Stimulated activated naive CD4-positive, alpha-beta T cell (primary cell): ENCODE measurements at regions not wholly inside any gene's neighbourhood (a gene's known extent, or its start where the extent isn't known, plus 50 kb on each side); places are given as distances from the start of the nearest gene placed in this dataset.
"Not testable (repeated sequence)": the region's sequence is repeated elsewhere in the genome, so short reads cannot be mapped to it uniquely, and the experiment has no call there.

Source experiments
- DNase-seq, 6 experiments: peaks; one replicate each; lab custom pipeline; 2025; lab: John Stamatoyannopoulos, UW

GRCh38 chr1:100597061-100597741, 59.3 kb downstream of the GPR88 start:
- no peak for DNase-seq

- no peak for DNase-seq
Measured at GRCh38 chr1:100597784-100598183, 59.8 kb downstream of the GPR88 start.

- DNase-seq, result not testable (repeated sequence)
Measured at GRCh38 chr1:100600377-100600776, 62.4 kb downstream of the GPR88 start.

DNA sequence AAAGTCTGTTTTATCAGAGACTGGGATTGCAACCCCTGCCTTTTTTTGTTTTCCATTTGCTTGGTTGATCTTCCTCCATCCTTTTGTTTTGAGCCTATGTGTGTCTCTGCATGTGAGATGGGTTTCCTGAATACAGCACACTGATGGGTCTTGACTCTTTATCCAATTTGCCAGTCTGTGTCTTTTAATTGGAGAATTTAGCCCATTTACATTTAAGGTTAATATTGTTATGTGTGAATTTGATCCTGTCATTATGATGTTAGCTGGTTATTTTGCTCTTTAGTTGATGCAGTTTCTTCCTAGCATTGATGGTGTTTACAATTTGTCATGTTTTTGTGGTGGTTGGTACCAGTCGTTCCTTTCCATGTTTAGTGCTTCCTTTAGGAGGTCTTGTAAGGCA, 64.1 kb downstream of the GPR88 start:
- not testable (repeated sequence) for DNase-seq

DNA sequence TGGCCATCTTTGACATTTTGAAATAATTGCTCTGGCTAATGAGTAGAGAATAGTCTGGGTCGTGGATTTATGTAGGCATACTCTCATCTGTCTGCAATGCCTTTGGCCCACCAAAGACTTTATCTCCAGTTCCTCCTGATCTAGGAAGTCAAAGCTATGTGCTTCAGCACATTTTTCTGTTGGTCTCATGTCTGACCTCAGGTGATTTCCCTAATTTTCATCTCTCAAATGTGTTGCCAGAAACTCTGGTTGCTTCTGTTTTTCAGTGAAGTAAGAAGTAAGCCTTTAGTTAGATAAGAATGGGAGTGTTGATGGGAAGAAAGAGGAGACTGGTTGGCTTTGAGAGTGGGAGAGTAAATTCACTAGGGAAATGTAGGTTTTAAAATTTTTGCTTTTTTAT, 66.4 kb downstream of the GPR88 start:
- no peak for DNase-seq

GRCh38 chr1:100606438-100606837, 68.5 kb downstream of the GPR88 start:
- no peak for DNase-seq

GRCh38 chr1:100607628-100608240, 69.8 kb downstream of the GPR88 start:
- DNase-seq, result no peak

DNA sequence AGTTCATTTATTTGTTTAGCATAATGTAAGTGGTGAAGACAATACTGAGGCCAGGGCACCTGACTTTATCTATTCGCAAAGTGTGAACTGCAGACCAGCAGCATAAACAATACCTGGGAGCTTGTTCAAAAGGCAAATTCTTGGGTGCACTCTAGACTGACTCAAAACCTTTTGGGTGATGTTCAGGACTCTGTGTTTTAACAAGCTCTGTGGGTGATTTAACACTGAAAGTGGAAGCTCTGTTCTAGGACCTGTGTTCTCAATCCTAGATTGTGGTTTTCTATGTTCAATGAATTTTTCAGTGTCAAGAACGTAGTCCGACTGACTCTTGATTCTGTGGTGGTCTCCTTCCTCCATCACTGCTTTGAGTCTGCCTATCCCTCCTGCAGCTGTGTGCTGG, 71.9 kb downstream of the GPR88 start:
- no peak for DNase-seq

DNA sequence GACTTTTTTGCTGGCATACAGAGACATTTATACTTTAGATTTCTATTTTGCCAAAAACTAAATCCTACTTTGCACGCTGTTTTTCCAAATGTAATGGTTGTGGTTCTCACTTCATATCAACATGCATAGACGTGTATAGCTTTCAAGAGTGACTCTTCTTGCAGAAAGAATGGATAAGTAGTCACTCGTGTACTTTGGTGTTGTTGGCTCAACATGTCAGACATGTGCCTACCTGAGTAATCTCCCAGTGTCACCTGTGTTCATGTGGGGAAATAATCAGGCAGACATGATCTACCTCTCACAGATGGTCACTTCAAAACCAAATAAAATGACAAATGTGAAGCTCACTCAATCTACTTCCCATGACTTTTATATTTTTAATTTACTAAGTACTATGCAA, 73.1 kb downstream of the GPR88 start:
- no peak for DNase-seq

DNA sequence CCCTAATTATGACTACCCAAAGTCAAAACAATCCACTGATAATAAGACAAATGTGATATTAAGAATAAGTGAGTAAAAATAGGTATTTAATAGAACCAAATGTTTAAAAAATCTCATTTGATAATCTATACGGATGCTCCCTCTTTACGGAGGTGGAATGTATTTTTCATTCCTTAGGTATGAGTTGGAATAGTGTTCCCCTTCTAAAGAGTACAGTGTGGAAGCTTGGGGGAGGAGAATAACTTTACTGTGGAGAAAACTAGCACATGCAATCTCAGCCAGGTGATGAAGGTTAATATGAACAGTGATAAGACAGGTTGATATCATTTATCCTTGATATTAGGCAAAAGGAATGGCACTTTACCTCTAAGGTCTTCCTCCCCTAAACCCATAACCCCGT, 74.6 kb downstream of the GPR88 start:
- no peak for DNase-seq

- peak in 2 of 6 experiments; percentile 5 to 6 for DNase-seq
Measured at GRCh38 chr1:100613817-100614559, 76.0 kb downstream of the GPR88 start.

DNA sequence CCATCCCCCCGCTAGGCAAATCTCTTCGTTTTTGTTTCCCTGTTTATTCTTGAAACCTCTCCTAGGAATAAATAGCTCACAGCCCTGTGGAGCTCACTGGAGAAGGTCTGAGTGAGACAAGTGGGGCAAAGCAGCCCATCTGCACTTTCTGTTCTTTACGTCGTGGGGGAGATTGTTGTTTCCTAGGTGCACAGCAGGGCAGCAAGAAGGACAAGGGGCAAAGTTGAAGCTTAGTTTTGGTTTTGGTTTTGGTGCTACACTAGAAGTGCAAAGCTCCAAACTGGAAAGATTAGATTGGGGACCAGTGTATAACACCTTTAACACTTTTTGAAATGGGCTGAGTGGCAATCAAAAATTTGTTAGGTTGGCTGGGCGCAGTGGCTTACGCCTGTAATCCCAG, 76.6 kb downstream of the GPR88 start:
- no peak for DNase-seq

DNA sequence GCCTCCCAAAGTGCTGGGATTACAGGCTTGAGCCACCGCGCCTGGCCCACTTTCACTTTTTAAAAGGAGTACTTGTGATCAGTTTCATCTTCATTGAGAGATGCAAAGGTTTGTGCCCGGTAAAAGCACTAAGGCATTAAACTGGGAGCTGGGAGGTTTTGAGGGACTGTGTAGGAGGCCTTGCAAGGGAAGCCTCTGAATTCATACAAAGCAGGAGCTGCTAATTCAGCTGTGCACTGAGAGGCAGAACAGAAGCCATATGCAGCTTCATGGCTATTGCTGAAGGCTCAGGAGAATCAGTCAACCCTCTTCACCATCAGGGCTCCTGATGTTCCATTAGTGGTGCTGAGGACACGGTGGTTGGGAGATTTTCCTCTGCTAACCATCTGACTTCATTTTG, 77.7 kb downstream of the GPR88 start:
- no peak for DNase-seq

- DNase-seq, result no peak
Measured at GRCh38 chr1:100616121-100616621, 78.2 kb downstream of the GPR88 start.

DNA sequence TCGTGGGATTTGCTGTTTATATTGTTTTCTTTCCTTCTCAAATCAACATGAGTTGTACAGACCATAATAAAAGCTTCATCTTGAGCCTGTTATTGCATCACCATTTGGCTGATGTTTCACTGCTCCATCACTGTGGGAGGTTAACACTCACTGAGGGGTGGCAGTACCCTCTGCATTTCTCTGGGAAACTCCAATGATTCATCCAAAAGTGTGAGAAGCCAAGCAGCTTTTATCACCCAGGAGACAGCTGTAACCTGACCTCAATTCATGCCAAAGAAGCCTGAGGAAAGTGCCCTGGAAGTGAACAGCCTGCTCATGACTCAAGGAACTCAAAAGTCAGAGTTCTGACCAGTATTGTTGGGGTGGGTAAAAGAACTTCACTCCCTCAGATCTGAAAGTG, 84.1 kb downstream of the GPR88 start:
- DNase-seq, result no peak

DNA sequence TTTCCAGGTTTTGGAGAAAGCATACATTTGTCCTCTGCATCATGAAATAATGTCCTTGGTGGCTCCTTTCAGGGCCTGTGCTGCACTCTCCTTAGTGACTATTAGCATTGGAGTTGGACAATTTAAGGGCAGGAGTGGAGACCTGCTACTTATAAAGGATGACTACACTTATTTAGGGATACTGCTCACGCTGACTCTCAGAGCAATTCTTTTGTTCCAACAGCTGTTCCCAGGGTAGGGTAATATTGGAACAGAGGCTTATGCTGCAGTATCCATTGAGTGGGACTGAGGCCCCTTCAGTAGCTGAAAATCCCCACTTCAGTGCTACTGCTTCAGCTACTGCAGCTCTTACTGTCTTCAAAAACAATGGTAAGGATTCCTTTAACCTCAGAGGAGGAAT, 84.6 kb downstream of the GPR88 start:
- no peak for DNase-seq

DNA sequence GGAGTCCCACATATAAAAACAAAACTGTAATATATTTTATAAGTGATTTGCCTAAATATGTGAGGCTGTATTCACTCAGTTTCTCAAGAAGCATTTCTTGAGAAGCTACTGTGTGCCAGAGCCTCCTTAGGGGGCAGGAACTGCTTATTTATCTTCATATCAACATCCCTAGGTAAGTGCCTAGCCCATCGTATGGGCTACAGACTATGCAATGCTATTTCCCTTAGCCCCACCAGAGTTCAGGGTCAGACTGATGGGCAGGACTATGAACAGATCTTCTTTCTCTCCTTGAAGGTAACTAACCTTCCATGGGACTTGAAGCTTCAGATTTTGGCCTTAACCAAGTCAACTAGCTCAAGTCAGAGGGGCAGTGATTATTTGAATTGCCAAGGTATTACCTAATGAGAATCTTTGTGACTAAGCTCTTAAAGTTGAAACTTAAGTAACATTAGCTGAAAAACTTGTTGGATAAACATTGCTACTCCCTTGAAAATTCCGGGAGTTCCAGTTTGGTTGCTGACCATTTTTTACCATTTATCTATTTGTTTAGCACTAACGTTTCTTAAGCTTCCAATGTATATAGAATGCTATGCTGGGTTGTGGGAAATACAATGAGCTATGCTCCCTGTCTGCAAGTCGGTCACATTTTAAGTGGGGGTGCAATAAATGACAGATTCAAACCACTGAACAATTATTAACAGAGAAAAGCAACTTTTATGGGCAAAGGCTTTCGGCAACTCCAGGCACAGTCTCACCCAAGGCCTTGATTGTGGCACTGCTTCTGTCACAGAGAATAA, 85.2 kb downstream of the GPR88 start:
- DNase-seq, result no peak

GRCh38 chr1:100624886-100625610, 87.1 kb downstream of the GPR88 start:
- DNase-seq, result no peak

GRCh38 chr1:100626397-100626796, 88.5 kb downstream of the GPR88 start:
- DNase-seq, result no peak

DNA sequence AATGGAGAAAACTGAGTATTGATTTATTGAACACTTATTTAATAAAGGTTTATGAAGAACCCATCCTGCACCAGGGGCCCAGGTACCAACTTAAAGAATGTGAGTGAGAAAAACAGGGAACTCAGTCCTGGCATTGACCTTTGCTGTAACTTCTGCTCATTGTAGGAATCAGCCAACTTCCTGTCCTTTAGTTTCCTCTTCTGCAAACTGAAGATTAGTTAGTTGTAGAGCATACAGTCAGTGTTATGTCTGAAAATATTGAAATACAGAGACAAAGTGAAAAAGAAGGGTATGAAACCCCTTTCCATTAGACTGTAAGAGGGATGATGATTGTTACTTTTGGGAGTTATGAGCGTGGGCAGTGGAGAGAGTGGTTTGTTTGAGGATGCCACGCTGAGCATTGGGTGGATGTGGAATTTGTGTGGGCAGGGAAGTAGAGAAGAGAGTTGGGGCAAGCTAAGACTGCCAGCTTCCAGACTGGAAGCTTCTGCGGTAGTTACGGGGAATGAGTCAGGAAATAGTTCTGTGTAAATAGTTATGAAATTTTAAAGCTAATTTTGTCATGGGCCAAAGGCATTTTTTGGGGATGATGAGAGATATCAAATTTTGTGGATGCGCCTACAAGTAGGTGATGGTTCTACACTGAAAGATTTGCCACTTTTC, 89.2 kb downstream of the GPR88 start:
- no peak for DNase-seq

DNA sequence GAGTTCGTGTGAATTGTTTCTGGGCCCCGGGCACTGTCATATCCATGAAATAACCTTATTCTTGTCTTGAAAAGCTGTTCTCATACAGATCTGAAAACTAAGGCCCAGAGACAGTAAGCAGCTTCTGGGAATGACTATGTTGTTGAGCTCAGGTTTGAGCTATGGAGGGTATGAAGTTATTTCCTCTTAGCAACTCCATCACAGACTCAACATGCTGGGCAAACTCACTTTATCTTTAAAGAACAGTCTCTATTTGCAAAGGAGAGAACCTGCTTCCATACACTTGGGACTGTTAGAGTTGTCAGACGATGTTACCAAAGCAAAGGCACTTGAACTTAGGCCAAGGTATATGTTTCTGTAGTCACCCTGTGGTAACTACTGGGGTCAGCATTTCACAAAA, 90.0 kb downstream of the GPR88 start:
- DNase-seq, result no peak
